ENCODE measurements at regions not wholly inside any gene's neighbourhood (a gene's known extent, or its start where the extent isn't known, plus 50 kb on each side); places are given as distances from the start of the nearest gene placed in this dataset.

DNA sequence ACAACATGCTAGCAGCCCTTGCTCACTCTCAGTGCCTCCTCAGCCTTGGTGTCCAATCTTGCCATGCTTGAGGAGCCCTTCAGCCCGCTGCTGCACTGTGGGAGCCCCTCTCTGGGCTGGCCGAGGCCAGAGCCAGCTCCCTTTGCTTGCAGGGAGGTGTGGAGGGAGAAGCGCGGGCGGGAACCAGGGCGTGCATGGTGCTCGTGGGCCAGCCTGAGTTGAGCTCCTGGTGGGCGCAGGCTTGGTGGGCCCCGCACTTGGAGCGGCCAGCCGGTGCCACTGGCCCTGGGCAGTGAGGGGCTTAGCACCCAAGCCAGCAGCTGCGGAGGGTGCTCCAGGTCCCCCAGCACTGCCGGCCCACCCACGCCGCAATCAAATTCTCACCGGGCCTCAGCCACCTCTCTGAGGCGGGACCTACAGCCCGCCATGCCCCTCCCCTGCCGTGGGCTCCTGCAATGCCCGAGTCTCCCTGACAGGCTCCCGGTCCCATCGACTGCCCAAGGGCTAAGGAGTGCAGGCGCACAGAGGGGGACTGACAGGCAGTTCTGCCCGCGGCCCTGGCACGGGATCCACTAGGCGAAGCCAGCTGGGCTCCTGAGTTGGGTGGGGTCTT lies 333.5 kb downstream of the KCNN2 start:
- TF ChIP-seq, protein P1, sequence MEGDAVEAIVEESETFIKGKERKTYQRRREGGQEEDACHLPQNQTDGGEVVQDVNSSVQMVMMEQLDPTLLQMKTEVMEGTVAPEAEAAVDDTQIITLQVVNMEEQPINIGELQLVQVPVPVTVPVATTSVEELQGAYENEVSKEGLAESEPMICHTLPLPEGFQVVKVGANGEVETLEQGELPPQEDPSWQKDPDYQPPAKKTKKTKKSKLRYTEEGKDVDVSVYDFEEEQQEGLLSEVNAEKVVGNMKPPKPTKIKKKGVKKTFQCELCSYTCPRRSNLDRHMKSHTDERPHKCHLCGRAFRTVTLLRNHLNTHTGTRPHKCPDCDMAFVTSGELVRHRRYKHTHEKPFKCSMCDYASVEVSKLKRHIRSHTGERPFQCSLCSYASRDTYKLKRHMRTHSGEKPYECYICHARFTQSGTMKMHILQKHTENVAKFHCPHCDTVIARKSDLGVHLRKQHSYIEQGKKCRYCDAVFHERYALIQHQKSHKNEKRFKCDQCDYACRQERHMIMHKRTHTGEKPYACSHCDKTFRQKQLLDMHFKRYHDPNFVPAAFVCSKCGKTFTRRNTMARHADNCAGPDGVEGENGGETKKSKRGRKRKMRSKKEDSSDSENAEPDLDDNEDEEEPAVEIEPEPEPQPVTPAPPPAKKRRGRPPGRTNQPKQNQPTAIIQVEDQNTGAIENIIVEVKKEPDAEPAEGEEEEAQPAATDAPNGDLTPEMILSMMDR (IDR thresholded peaks at IDR 0.05 in 2 of 3, conservative IDR thresholded peaks at IDR 0.05 in 1 of 3; ENCODE audit: borderline replicate concordance in 1 of 3, insufficient read depth in 1 of 3, low read depth in 2 of 3, low read length in 2 of 3) = no peak
- TF ChIP-seq YY1 (IDR thresholded peaks at IDR 0.05; ENCODE audit: extremely low read depth, insufficient replicate concordance, low read depth, low read length) = no peak
- TF ChIP-seq POLR2AphosphoS5 (IDR thresholded peaks at IDR 0.05; ENCODE audit: low read depth, low read length) = no peak
- no peak for TF ChIP-seq TCF7L2 (IDR thresholded peaks at IDR 0.05; ENCODE audit: borderline replicate concordance, extremely low read depth, insufficient read depth, insufficient read length)
- no peak for TF ChIP-seq ATF3 (IDR thresholded peaks at IDR 0.05)
- TF ChIP-seq POLR2A (IDR thresholded peaks at IDR 0.05; ENCODE audit: borderline replicate concordance, extremely low read depth, insufficient read depth, insufficient read length) = no peak
- TF ChIP-seq EZH2 (IDR thresholded peaks at IDR 0.05) = no peak
- TF ChIP-seq SRF (IDR thresholded peaks at IDR 0.05; ENCODE audit: low read depth) = no peak
- TF ChIP-seq EZH2phosphoT487 (IDR thresholded peaks at IDR 0.05; ENCODE audit: borderline replicate concordance) = no peak
